ENCODE measurements at regions not wholly inside any gene's neighbourhood (a gene's known extent, or its start where the extent isn't known, plus 50 kb on each side); places are given as distances from the start of the nearest gene placed in this dataset.

DNA sequence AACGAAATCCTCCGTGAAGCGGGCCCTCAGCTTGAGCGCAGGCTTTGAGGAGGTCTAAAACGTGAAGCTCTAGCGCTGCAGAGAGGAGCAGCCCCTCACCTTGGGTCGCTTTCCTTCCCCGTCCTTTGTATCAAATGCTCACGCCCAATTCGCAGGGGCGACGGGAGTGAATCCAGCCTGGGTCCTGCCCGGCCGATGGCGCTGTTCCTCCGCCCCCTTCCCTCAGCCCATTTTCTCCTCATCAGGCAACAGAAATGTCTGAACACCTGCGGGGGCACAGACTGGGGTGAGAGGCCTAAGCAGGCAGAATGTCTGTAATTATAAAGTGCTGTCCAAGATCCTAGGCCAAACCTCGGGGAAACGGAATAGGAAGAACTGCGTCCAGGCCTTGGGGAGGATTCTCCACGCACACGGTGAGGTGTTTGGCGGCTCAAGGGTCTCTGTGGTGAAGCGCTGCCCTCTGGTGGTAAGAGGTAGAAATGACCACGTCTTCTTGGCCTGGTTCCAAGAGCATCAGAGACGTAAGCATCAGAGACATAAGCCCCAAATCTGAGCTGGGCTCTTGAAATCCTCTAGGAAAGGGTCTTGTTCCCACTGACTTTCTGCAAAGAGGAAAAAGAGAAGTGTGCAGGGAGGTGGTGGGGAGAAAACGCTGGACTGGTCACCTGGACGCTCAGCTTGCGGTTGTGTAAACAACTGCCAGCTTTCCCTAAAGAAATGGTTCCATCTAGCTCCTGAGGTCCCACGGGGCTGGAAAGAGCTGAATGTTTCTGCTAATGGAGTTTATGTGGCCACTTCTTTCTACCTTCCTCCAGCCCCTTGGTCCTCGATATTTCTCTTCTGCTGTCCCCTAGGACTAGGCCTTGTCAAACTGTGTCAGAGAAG lies 92.1 kb upstream of the CD53 start (continued):
- TF ChIP-seq, protein P1, sequence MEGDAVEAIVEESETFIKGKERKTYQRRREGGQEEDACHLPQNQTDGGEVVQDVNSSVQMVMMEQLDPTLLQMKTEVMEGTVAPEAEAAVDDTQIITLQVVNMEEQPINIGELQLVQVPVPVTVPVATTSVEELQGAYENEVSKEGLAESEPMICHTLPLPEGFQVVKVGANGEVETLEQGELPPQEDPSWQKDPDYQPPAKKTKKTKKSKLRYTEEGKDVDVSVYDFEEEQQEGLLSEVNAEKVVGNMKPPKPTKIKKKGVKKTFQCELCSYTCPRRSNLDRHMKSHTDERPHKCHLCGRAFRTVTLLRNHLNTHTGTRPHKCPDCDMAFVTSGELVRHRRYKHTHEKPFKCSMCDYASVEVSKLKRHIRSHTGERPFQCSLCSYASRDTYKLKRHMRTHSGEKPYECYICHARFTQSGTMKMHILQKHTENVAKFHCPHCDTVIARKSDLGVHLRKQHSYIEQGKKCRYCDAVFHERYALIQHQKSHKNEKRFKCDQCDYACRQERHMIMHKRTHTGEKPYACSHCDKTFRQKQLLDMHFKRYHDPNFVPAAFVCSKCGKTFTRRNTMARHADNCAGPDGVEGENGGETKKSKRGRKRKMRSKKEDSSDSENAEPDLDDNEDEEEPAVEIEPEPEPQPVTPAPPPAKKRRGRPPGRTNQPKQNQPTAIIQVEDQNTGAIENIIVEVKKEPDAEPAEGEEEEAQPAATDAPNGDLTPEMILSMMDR (CRISPR knock-in tag; IDR thresholded peaks at IDR 0.05): peak; percentile 78
- TF ChIP-seq STAG1 (CRISPR knock-in tag; IDR thresholded peaks at IDR 0.05) (peak; percentile 58), ZNF24 (IDR thresholded peaks at IDR 0.05) (no peak), SMC3 (IDR thresholded peaks at IDR 0.05; ENCODE audit: low read length) (peak; percentile 26; the same call in 1 of the 2 replicates), XRCC5 (optimal IDR thresholded peaks at IDR 0.05; ENCODE audit: low read length) (peak; percentile 69), NR2F6 (IDR thresholded peaks at IDR 0.05) (no peak), NR2F6 (CRISPR knock-in tag; IDR thresholded peaks at IDR 0.05) (no peak), ZNF652 (CRISPR knock-in tag; IDR thresholded peaks at IDR 0.05; ENCODE audit: borderline replicate concordance, low read depth) (0 out of 2 replicates have a peak, but pooled peaks have one; percentile 23)

DNA sequence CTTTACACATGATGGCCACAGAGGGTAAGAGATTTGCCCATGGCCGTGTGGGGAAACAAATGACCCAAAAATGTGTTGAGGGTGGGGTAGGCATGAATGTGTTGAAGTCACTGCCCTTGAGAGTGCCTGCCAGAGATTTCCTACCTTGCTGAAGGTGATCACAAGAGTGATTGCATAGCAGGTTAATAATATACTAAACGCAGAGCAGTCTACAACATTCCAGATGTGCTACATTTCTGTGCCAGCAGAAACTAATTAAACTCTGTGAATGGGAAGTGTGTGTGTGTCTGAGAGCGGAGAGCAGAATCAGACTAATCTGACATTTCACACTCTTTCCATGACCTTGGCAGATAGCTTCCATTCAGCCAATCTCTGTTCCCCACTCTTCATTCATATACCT lies 93.3 kb upstream of the CD53 start:
- intact Hi-C loops (cut with micrococcal nuclease; ENCODE audit: unreplicated experiment) (loop anchor here (5.0 kb wide), 1 partner anchor 162 kb away; no protein-coding TSS in a partner anchor), in situ Hi-C loops (cut with HindIII; ENCODE audit: extremely low pct_ligation_motif_present, low pct_unique_long_range_greater_than_20kb) (loop anchor here (10.0 kb wide), 1 partner anchor 245 kb away; no protein-coding TSS in a partner anchor)
- H3K4me1 ChIP-seq (ENCODE audit: insufficient read depth, low read length): no peaks in the 10 kb centered on the region
- WGBS (ENCODE audit: low lambda C conversion rate): 24% methylated on average over 3 of the region's 3 CpGs
- ChIA-PET POLR2A (no interaction called here), CTCF (ENCODE audit: low intra/inter-chr PET ratio, low total read pairs) (no interaction called here)
- DNase-seq (ENCODE audit: low spot score) (no peak), FAIRE-seq (no peak), ATAC-seq (no peak)
- H3K79me2 ChIP-seq (ENCODE audit: insufficient read depth, low read length): no peaks in the 10 kb centered on the region
- H3K4me3 ChIP-seq (replicated peaks in 1 of 3; ENCODE audit: insufficient read depth in 1 of 3, low read depth in 2 of 3, low read length in 3 of 3): no peak overlapping the region
- H3K9me3 ChIP-seq (ENCODE audit: low read length): no peaks in the 10 kb centered on the region
- H3K9ac ChIP-seq (ENCODE audit: insufficient read depth, low read depth, low read length): no peak overlapping the region
- no peaks in the 10 kb centered on the region; the same call in 1 of the 2 replicates for H4K20me1 ChIP-seq (ENCODE audit: insufficient read depth, low read length)
- H3K4me2 ChIP-seq (ENCODE audit: low read depth, low read length): no peak overlapping the region
- peaks cover 0 to 3% of the 10 kb centered on the region in 2 experiments; a peak in 1 of 5 replicates for H3K27me3 ChIP-seq (ENCODE audit: control insufficient read depth in 1 of 2, insufficient read depth in 2 of 2, low read length in 2 of 2)
- no peak overlapping the region for H2AFZ ChIP-seq (ENCODE audit: low read length)
- no peaks in the 10 kb centered on the region for H3K36me3 ChIP-seq (replicated peaks in 1 of 2; ENCODE audit: control insufficient read depth in 1 of 2, insufficient read depth in 2 of 2, low read length in 2 of 2)
- no TSS peak for BruUV-seq (replicated peaks)
- H3K27ac ChIP-seq (ENCODE audit: extremely low read length, insufficient read depth, low read length): no peak overlapping the region
- no peak for TF ChIP-seq HMG20B (CRISPR knock-in tag; conservative IDR thresholded peaks at IDR 0.05)
- no peak for TF ChIP-seq KLF15 (CRISPR knock-in tag; IDR thresholded peaks at IDR 0.05; ENCODE audit: borderline replicate concordance)
- TF ChIP-seq, protein P2, sequence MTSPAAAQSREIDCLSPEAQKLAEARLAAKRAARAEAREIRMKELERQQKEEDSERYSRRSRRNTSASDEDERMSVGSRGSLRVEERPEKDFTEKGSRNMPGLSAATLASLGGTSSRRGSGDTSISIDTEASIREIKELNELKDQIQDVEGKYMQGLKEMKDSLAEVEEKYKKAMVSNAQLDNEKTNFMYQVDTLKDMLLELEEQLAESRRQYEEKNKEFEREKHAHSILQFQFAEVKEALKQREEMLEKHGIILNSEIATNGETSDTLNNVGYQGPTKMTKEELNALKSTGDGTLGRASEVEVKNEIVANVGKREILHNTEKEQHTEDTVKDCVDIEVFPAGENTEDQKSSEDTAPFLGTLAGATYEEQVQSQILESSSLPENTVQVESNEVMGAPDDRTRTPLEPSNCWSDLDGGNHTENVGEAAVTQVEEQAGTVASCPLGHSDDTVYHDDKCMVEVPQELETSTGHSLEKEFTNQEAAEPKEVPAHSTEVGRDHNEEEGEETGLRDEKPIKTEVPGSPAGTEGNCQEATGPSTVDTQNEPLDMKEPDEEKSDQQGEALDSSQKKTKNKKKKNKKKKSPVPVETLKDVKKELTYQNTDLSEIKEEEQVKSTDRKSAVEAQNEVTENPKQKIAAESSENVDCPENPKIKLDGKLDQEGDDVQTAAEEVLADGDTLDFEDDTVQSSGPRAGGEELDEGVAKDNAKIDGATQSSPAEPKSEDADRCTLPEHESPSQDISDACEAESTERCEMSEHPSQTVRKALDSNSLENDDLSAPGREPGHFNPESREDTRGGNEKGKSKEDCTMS (CRISPR knock-in tag; conservative IDR thresholded peaks at IDR 0.05): no peak
- TF ChIP-seq, protein P3, sequence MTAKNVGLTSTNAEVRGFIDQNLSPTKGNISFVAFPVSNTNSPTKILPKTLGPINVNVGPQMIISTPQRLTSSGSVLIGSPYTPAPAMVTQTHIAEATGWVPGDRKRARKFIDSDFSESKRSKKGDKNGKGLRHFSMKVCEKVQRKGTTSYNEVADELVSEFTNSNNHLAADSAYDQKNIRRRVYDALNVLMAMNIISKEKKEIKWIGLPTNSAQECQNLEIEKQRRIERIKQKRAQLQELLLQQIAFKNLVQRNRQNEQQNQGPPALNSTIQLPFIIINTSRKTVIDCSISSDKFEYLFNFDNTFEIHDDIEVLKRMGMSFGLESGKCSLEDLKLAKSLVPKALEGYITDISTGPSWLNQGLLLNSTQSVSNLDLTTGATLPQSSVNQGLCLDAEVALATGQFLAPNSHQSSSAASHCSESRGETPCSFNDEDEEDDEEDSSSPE (CRISPR knock-in tag; IDR thresholded peaks at IDR 0.05): no peak
- no peak for TF ChIP-seq NRL (CRISPR knock-in tag; IDR thresholded peaks at IDR 0.05; ENCODE audit: borderline replicate concordance)
- TF ChIP-seq PHF20 (CRISPR knock-in tag; IDR thresholded peaks at IDR 0.05): no peak
- TF ChIP-seq TSC22D2 (CRISPR knock-in tag; IDR thresholded peaks at IDR 0.05; ENCODE audit: borderline replicate concordance): no peak
- TF ChIP-seq SAFB2 (CRISPR knock-in tag; IDR thresholded peaks at IDR 0.05; ENCODE audit: borderline replicate concordance, low read depth): no peak
- TF ChIP-seq ZNF496 (CRISPR knock-in tag; IDR thresholded peaks at IDR 0.05; ENCODE audit: insufficient replicate concordance): no peak
- no peak for TF ChIP-seq ESRRA (CRISPR knock-in tag; IDR thresholded peaks at IDR 0.05; ENCODE audit: low read depth)
- no peak for TF ChIP-seq ZSCAN12 (CRISPR knock-in tag; IDR thresholded peaks at IDR 0.05)
